ENCODE measurements at regions not wholly inside any gene's neighbourhood (a gene's known extent, or its start where the extent isn't known, plus 50 kb on each side); places are given as distances from the start of the nearest gene placed in this dataset.

DNA sequence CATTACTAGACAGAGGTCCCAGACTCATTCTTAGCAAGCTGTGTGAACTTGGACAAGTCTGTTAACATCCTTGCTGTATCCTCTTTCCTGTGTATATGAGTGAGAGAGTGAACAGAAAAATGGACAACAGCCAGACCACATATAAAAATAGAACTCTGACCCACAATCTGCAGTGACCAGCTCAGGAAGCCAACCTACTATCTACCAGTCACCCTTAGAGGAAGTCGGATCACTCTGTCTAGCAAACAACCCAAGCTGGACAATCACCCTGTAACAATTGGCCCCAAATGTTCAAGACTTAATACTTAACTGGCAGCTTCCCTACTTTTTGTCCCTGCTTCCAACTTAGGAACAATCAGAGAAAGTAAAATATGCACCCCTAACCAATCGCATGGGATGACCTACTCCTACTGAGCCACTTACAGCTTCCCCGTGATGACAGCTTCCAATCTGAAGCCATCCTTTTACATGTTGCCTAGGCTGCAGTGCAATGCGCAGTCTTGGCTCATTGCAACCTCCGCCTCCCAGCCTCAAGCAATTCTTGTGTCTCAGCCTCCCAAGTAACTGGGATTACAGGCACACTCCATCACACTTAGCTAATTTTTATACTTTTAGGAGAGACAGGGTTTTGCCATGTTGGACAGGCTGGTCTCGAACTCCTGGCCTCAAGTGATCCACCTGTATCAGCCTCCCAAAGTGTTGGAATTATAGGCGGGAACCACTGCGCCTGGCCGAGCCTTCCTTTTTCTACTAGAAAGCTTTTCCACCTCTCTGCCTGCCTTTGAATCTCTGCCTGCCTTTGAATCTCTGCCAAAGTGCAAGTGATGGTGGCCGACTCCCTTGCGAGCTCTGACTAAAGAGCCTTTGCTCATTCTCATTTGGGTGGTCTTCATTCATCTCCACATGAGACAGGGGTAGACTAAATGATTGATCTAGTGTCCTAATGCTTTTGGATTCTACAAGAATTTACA, 158.3 kb upstream of the NDUFV2 start:
- Histone ChIP-seq H3K79me2 (ENCODE audit: insufficient read depth, low read length) (no peaks in the 10 kb centered on the region), H2AFZ (ENCODE audit: low read depth, low read length) (no peak overlapping the region), H3K4me2 (ENCODE audit: low read length) (peak overlapping the region; percentile 61), H3K27me3 (ENCODE audit: insufficient read depth, low read length) (no peaks in the 10 kb centered on the region), H3K9me3 (ENCODE audit: insufficient read depth, low read depth, low read length) (peaks cover 5% of the 10 kb centered on the region), H3K36me3 (ENCODE audit: insufficient read depth, low read length) (no peaks in the 10 kb centered on the region), H3K27ac (ENCODE audit: low read depth, low read length) (peak overlapping the region; percentile 87), H3K4me1 (ENCODE audit: insufficient read depth, low read length) (peaks cover 50% of the 10 kb centered on the region), H4K20me1 (ENCODE audit: insufficient read depth, low read length) (no peaks in the 10 kb centered on the region), H3K4me3 (ENCODE audit: insufficient read depth, low read depth, low read length) (no peak overlapping the region), H3K9ac (ENCODE audit: low read length) (peak overlapping the region; percentile 17)
- TF ChIP-seq, protein P1, sequence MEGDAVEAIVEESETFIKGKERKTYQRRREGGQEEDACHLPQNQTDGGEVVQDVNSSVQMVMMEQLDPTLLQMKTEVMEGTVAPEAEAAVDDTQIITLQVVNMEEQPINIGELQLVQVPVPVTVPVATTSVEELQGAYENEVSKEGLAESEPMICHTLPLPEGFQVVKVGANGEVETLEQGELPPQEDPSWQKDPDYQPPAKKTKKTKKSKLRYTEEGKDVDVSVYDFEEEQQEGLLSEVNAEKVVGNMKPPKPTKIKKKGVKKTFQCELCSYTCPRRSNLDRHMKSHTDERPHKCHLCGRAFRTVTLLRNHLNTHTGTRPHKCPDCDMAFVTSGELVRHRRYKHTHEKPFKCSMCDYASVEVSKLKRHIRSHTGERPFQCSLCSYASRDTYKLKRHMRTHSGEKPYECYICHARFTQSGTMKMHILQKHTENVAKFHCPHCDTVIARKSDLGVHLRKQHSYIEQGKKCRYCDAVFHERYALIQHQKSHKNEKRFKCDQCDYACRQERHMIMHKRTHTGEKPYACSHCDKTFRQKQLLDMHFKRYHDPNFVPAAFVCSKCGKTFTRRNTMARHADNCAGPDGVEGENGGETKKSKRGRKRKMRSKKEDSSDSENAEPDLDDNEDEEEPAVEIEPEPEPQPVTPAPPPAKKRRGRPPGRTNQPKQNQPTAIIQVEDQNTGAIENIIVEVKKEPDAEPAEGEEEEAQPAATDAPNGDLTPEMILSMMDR (IDR thresholded peaks at IDR 0.05; ENCODE audit: insufficient read depth, low read depth, low read length): no peak
- Mint-ChIP-seq H3K9me3 (ENCODE audit: unreplicated experiment) (peaks cover 16% of the 10 kb centered on the region), H3K27ac (ENCODE audit: unreplicated experiment) (peak overlapping the region; percentile 91), H3K4me1 (ENCODE audit: low read depth, unreplicated experiment) (peaks cover 41% of the 10 kb centered on the region), H3K27me3 (ENCODE audit: low read depth, unreplicated experiment) (no peaks in the 10 kb centered on the region), H3K36me3 (ENCODE audit: low read depth, unreplicated experiment) (peaks cover 5% of the 10 kb centered on the region), H3K4me3 (ENCODE audit: unreplicated experiment) (no peak overlapping the region)
- peak; percentile 85 for DNase-seq (ENCODE audit: low read depth)
- FAIRE-seq: peak; percentile 91

DNA sequence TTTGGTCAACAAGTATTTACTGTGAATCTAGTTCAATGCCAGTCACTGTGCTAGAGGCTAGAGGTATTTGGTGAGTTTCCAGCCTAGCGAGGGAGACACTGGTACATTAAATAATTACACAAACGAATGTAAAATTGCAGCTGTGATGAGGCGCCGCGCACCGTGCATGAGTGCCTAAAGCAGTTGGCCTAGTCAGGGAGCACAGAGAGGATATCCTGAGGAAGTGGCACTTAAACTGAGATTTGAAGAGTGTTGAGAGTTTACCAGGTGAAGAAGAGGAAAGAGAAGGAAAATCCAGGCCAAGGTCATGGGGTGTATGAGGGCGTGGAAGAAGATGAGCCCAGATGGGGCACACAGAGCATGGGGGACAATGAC, 157.6 kb upstream of the NDUFV2 start:
- no peak overlapping the region for H3K4me3 Mint-ChIP-seq (ENCODE audit: unreplicated experiment)
- peaks cover 5% of the 10 kb centered on the region for H3K36me3 Mint-ChIP-seq (ENCODE audit: low read depth, unreplicated experiment)
- peak overlapping the region; percentile 91 for H3K27ac Mint-ChIP-seq (ENCODE audit: unreplicated experiment)
- peaks cover 54% of the 10 kb centered on the region for H3K4me1 ChIP-seq (ENCODE audit: insufficient read depth, low read length)
- peaks cover 16% of the 10 kb centered on the region for H3K9me3 Mint-ChIP-seq (ENCODE audit: unreplicated experiment)
- H3K4me3 ChIP-seq (ENCODE audit: insufficient read depth, low read depth, low read length): no peak overlapping the region
- FAIRE-seq (no peak), DNase-seq (ENCODE audit: low read depth) (no peak)
- H3K9me3 ChIP-seq (ENCODE audit: insufficient read depth, low read depth, low read length): peaks cover 5% of the 10 kb centered on the region
- H3K27me3 ChIP-seq (ENCODE audit: insufficient read depth, low read length): no peaks in the 10 kb centered on the region
- H3K79me2 ChIP-seq (ENCODE audit: insufficient read depth, low read length): no peaks in the 10 kb centered on the region
- H3K27ac ChIP-seq (ENCODE audit: low read depth, low read length): peak overlapping the region; percentile 87
- H4K20me1 ChIP-seq (ENCODE audit: insufficient read depth, low read length): no peaks in the 10 kb centered on the region
- H3K27me3 Mint-ChIP-seq (ENCODE audit: low read depth, unreplicated experiment): no peaks in the 10 kb centered on the region
- no peak overlapping the region for H2AFZ ChIP-seq (ENCODE audit: low read depth, low read length)
- no peaks in the 10 kb centered on the region for H3K36me3 ChIP-seq (ENCODE audit: insufficient read depth, low read length)
- H3K4me2 ChIP-seq (ENCODE audit: low read length): peak overlapping the region; percentile 64
- H3K4me1 Mint-ChIP-seq (ENCODE audit: low read depth, unreplicated experiment): peaks cover 45% of the 10 kb centered on the region
- H3K9ac ChIP-seq (ENCODE audit: low read length): no peak overlapping the region
- TF ChIP-seq, protein P1 (IDR thresholded peaks at IDR 0.05; ENCODE audit: insufficient read depth, low read depth, low read length): no peak
- TF ChIP-seq EZH2 (IDR thresholded peaks at IDR 0.05; ENCODE audit: insufficient read depth, low read length): no peak

DNA sequence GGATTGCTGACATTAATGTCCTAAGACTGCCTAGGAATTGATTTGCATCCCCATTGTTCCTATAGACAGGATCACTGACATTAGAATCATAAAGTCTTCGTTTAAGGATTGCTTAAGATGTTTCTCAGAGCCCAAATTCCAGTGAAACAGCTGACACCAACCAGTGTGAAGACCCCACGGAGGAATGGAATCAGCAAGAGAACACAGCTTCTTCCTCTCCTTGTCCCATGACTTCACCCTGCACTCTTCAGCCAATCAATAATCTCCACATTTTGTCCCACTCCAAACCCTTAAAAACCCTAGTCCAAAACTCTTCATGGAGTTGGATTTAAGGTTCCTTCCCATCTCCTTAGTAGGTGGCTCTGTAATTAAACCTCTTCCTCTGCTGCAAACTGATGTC, 157.0 kb upstream of the NDUFV2 start:
- peaks cover 45% of the 10 kb centered on the region for H3K4me1 Mint-ChIP-seq (ENCODE audit: low read depth, unreplicated experiment)
- Histone ChIP-seq H3K79me2 (ENCODE audit: insufficient read depth, low read length) (no peaks in the 10 kb centered on the region), H3K27ac (ENCODE audit: low read depth, low read length) (peak overlapping the region; percentile 87), H3K4me1 (ENCODE audit: insufficient read depth, low read length) (peaks cover 54% of the 10 kb centered on the region), H3K9ac (ENCODE audit: low read length) (peak overlapping the region; percentile 58), H3K36me3 (ENCODE audit: insufficient read depth, low read length) (no peaks in the 10 kb centered on the region), H3K4me3 (ENCODE audit: insufficient read depth, low read depth, low read length) (no peak overlapping the region), H3K9me3 (ENCODE audit: insufficient read depth, low read depth, low read length) (peaks cover 5% of the 10 kb centered on the region), H4K20me1 (ENCODE audit: insufficient read depth, low read length) (no peaks in the 10 kb centered on the region), H2AFZ (ENCODE audit: low read depth, low read length) (no peak overlapping the region), H3K4me2 (ENCODE audit: low read length) (peak overlapping the region; percentile 64), H3K27me3 (ENCODE audit: insufficient read depth, low read length) (no peaks in the 10 kb centered on the region)
- peaks cover 16% of the 10 kb centered on the region for H3K9me3 Mint-ChIP-seq (ENCODE audit: unreplicated experiment)
- no peak overlapping the region for H3K4me3 Mint-ChIP-seq (ENCODE audit: unreplicated experiment)
- DNase-seq (ENCODE audit: low read depth) (no peak), FAIRE-seq (no peak)
- peaks cover 5% of the 10 kb centered on the region for H3K36me3 Mint-ChIP-seq (ENCODE audit: low read depth, unreplicated experiment)
- no peak for TF ChIP-seq EZH2 (IDR thresholded peaks at IDR 0.05; ENCODE audit: insufficient read depth, low read length)
- TF ChIP-seq, protein P1 (IDR thresholded peaks at IDR 0.05; ENCODE audit: insufficient read depth, low read depth, low read length): no peak
- H3K27me3 Mint-ChIP-seq (ENCODE audit: low read depth, unreplicated experiment): no peaks in the 10 kb centered on the region
- peak overlapping the region; percentile 91 for H3K27ac Mint-ChIP-seq (ENCODE audit: unreplicated experiment)
